ENCODE measurements at regions not wholly inside any gene's neighbourhood (a gene's known extent, or its start where the extent isn't known, plus 50 kb on each side); places are given as distances from the start of the nearest gene placed in this dataset.

DNA sequence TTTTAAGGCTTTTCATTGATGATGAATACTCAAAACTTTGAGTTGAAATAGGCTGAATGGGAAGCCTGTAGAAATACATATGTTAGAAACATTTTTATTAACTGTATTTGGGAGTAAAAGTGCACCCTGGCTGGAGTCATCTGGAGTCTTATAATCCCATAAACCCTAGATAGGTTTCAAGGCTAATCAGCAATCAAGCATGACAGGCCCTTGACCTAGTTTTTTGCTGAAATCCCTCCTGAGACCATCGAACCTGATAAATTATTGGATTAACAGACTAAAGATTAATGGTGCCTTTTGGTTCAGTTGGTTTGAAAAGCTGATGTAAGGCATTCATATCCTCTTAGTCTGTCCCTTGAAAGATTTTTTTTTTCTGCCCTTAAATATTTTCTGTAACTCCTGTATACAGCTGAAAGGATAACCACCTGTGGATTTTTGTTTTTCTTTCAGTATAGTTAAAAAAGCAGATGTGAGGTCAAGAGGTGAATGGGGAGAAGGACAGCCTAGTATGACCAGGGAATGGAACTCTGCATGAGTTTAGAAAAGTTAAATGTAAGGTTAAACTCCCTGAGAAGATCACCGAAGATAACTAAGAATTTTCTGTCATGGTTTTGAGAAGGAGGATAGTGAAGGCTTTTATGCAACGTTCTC is 69.4 kb upstream of the STXBP5L start:
- DNase-seq (ENCODE audit: low read depth), result no peak

DNA sequence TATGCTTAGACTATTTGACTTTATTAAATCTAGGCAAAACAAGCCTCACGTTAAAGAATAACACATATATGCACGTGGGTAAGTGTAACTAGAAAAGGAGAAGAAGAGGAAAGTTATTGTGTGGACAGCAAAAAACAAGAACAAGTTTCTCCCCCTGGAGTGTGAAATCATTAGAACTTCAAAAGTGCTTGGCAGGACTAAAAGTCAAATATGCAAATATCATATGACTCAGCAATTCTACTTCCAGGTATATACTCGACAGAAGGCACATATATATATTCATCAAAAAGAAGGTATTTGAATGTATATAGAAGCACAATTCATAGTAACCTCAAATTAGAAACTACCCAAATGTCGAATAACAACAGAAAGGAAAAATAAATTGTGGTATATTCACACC is 68.9 kb upstream of the STXBP5L start:
- no peak for DNase-seq (ENCODE audit: low read depth)

DNA sequence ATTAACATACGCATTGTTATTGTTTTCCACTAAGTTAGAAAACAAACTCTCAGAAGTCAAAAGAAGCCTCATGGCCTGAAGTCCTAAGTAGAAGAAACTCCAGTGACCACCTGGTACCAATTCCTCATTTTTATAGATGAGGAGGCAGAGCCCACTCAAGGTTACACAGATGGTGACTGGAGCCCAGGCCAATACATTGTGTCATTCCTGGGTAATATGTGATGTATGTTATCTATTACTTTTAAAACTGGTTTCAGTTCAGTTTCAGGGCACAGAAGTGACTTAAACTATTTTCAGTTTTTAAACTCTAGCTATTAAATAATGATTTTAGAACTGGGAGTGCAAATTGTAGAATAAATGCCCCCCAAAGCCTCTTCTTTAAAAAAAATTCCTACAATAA is 66.7 kb upstream of the STXBP5L start:
- no peak for DNase-seq (ENCODE audit: low read depth)

DNA sequence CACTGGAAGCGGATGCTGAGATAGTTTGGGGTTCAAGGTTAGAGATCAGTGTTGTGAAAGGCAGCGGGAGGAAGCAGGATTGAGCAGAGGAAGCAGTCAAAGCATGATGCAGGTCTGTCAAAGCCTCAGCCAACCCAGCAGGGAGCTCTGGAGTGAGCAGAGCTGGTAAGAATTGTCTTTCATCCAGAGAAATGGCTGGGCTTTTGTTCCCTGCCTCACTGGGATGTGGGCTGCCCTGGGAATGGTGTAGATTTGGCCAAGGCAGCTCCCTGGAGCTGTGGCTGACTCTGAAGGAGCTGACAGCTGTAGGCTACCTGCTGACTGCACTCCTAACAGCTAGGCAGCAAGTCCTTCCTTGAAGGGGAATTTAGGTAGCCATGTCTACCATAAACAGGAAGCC is 61.9 kb upstream of the STXBP5L start:
- DNase-seq (ENCODE audit: low read depth), result no peak

DNA sequence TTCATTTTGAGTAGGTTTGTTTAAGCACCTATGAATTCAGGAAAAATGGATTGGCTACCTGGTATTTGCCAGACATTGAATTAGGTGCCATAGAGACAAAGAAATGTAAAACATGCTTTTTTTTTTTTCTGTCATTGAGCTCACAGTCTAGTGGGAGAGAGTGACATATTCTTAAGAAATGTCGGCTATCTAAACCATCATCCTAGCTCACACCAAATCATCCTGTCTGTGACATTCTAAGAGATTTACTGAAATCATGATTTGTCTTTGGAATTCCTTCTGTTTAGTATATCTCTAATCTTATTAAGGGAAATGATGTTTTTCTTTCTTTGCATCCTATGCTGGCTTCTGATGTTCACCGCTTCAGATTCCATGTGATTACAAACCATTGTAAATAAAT is 59.5 kb upstream of the STXBP5L start:
- no peak for DNase-seq (ENCODE audit: low read depth)

DNA sequence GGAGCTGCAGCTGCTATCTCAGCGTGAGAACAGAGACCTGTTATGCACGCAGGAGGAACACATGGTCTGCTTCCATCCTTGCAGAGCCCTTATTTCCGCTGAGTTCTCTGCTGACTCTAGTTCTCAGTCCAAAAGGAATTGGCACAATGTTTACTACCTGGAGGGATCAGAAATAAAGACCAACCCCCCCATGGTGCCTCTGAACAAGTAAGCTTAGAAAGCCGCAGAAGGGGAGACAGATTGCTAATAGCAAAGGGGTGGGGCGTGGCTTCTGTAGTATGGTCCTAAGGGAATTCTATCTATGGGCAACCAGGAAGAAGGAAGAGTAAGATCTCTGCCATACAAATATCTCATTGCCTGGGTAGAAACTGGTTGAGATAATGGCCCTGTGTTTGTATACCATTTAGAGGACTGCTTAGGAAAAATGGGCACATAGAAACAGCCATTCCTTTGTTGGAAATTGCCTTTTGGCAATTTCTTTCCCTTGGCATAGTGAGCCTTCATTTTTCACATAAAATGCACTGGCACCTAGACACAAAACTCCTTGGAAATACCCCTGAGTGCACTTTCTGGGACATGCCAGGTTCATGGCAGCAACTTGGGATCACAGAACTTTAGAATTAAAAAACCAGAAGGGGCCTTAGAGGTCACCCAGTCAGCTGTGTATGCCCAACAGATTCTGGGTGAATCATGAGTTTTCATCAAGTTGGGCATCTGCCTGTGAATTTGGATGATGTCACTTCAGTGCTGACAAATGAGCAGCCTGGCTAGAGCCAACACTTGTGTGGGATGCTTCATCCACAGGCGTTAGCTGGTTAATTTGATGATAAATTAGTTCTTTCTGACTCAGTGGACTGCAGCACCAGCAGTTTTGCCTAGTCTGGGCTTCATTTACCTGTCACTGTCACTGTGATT is 57.4 kb upstream of the STXBP5L start:
- DNase-seq (ENCODE audit: low read depth), result peak; percentile 9

DNA sequence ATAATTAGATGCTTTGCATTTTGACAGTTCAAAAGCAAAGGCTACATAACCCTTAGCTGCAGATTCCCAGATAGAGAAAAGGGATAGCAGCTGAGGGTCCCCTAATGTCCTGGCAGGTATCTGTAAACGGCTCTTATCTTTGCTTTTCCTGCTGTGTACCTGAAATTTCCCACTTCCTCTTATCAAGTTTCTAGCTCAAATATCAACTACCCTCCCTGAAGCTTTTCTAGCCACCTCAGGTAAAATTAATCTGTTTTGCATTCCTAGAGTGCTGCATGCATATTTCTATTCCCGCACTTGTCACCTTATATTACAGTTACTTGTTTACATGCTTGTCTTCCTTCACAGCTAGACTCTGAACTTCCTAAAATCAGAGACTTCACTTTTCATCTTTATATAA is 55.6 kb upstream of the STXBP5L start:
- no peak for DNase-seq (ENCODE audit: low read depth)

DNA sequence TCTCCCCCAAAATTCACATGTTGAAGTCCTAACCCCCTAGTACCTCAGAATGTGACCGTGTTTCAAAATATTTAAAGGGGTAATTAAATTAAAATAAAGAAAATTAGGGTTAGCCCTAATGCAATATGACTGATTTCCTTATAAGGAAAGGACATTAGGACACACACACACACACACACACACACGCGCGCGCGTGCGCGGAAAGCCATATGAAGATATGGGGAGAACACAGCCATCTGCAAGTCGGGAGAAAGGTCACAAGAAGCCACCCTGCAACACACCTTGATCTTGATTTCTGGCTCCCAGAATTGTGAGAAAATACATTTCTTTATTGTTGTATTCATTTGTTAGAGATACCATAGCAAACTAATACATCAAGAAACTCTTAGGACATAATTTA is 54.6 kb upstream of the STXBP5L start:
- no peak for DNase-seq (ENCODE audit: low read depth)

DNA sequence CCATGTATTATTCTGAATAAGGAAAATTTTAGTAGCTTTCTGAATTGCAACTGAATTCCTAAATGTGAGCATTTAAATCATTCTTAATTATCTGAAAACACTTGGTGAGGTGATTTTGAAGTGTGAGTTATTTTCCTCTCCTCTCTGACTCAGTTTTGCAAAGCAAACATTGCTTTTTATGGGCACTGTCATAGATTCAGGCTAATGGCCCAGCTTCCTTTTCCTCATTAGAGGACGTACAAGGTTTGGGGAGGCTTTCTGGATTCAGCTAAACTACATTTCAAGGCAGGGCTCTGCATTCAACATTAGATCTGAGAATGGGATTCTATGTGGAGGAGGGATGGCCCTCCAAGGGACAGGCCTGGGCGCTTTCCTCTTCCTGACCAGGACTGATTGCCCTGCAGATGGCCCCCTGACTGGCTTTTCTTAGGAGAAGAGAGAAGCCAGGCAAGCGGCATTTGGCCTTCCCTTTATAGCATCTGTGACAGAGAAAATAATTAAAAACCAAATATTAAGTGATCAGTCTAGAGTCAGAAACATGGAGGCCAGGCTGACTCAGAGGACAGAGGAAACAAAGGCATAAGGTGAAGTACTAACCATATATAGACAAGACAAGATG is 53.0 kb upstream of the STXBP5L start:
- DNase-seq (ENCODE audit: low read depth), result peak; percentile 4

DNA sequence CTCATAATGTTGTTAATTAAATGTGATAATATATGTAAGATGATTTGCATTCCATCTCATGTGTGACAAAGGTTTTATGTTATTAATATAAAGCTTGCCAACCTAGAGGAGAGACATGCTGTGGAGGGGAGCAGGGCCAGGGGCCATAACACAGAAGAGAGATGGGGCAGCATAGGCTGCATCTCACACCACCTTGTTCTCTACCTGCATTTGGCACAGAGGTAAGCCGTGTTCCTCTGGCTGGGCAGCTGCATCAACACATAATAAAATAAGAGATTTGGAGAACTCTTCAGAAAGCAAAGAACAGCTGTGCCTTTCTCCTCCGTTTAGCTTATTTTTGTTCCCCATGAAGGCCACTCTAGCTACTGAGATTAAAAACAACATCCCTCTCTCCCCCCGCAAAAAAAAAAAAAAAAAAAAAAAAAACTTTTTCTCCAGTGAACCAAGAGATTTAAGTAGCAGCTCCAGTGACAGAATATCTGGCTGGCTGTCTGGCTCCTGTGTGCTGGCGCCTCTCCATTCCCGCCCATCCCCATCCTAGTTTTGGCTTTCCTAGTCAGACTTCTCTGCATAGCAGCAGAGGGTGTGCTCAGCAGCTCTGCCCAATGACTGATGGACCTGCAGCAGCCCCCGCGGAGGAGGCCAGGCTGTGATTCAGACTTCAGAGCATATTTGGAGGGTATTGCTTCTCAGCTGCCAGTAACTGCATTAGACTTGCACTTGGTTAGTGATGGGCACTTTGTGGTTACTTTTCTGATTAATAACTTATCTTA is 52.2 kb upstream of the STXBP5L start:
- DNase-seq (ENCODE audit: low read depth), result peak; percentile 53

Data from M059J (cell line).